PC-9 (cell line): ENCODE measurements at regions not wholly inside any gene's neighbourhood (a gene's known extent, or its start where the extent isn't known, plus 50 kb on each side); places are given as distances from the start of the nearest gene placed in this dataset.
A peak's percentile ranks its signal among the peaks of the same experiment; 100 is the strongest.

Experiments used
- BruUV-seq: library from RNA; stranded (reverse); fragments of 400-500 nt; replicated peaks from 2 replicates; lab custom pipeline; 2021; lab: Mats Ljungman, UMichigan
- CTCF ChIA-PET: fragments of 300-600 bp; sonication (Branson Sonifier 250); formaldehyde crosslinking; loops from one replicate; lab custom pipeline; 2022; ENCODE audit warnings: antibody characterized with exemption; lab: Charles Lee
- POLR2A ChIA-PET: fragments of 300-600 bp; sonication (Branson Sonifier 250); formaldehyde crosslinking; loops from one replicate; lab custom pipeline; 2022; ENCODE audit warnings: antibody characterized with exemption; ENCODE audit not compliant: unreplicated experiment; lab: Charles Lee
- DNase-seq, 2 experiments: peaks; one replicate each; pipeline versions ENCODE4 v3.0.0 to v3.0.0-alpha.2; 2015 to 2022; ENCODE audit warnings: mixed read lengths in 1 of 2
- H2AFZ ChIP-seq: fragments of 200-600 bp; sonication (generic); 2 replicates; pipeline ENCODE4 v1.8.1; 2017; ENCODE audit warnings: antibody characterized with exemption
- H3F3A ChIP-seq: fragments of 200-600 bp; sonication (generic); 2 replicates; pipeline ENCODE4 v1.8.1; 2017; ENCODE audit warnings: antibody characterized with exemption, mild to moderate bottlenecking, low read depth; ENCODE audit not compliant: insufficient read depth
- H3K27ac ChIP-seq: fragments of 200-600 bp; sonication (generic); 2 replicates; pipeline ENCODE4 v1.6.1; 2016; ENCODE audit warnings: mixed run types
- H3K27me3 ChIP-seq: fragments of 200-600 bp; sonication (generic); 2 replicates; pipeline ENCODE4 v1.6.1; 2016; ENCODE audit warnings: low read depth, mixed run types; ENCODE audit not compliant: insufficient read depth
- H3K36me3 ChIP-seq: fragments of 200-600 bp; sonication (generic); 2 replicates; pipeline ENCODE4 v1.6.1; 2016; ENCODE audit warnings: low read depth, mixed run types
- H3K4me1 ChIP-seq: fragments of 200-600 bp; sonication (generic); replicated peaks from 2 replicates; pipeline ENCODE4 v1.6.1; 2016; ENCODE audit warnings: mixed run types; ENCODE audit not compliant: insufficient read depth
- H3K4me2 ChIP-seq: fragments of 200-600 bp; sonication (generic); 2 replicates; pipeline ENCODE4 v1.6.1; 2017; ENCODE audit warnings: mixed run types
- H3K4me3 ChIP-seq: fragments of 200-600 bp; sonication (generic); 2 replicates; pipeline ENCODE4 v1.6.1; 2016; ENCODE audit warnings: mixed run types
- H3K79me2 ChIP-seq: fragments of 200-600 bp; sonication (generic); 2 replicates; pipeline ENCODE4 v1.6.1; 2017; ENCODE audit warnings: low read depth, mixed run types
- H3K9me2 ChIP-seq: fragments of 200-600 bp; sonication (generic); 2 replicates; pipeline ENCODE4 v1.8.1; 2017; ENCODE audit warnings: mild to moderate bottlenecking; ENCODE audit not compliant: insufficient read depth
- H3K9me3 ChIP-seq: fragments of 200-600 bp; sonication (generic); 2 replicates; pipeline ENCODE4 v1.8.1; 2016; ENCODE audit warnings: low read depth; ENCODE audit not compliant: insufficient read depth
- H4K20me1 ChIP-seq: fragments of 200-600 bp; sonication (generic); 2 replicates; pipeline ENCODE4 v1.8.1; 2017; ENCODE audit not compliant: insufficient read depth
- EZH2 ChIP-seq: fragments of 200-600 bp; sonication (generic); IDR thresholded peaks from 2 replicates; pipeline ENCODE4 v1.8.0; 2017; ENCODE audit warnings: antibody characterized with exemption, low read depth
- intact Hi-C: fragments of 100-400 bp; cut with micrococcal nuclease; formaldehyde crosslinking; loops from one replicate; pipeline ENCODE4 v1.10.0; 2022; ENCODE audit not compliant: unreplicated experiment
- TF ChIP-seq, protein P1 (sequence below): fragments of 200-600 bp; sonication (generic); conservative IDR thresholded peaks from 2 replicates; pipeline ENCODE4 v1.6.1; 2017; ENCODE audit warnings: mixed run types, antibody characterized with exemption, mild to moderate bottlenecking, moderate library complexity

GRCh38 chr5:25488119-25488518 lies 843.3 kb upstream of the CDH10 start:
- Histone ChIP-seq H3K27me3 (no peaks in the 10 kb centered on the region), H3K9me3 (no peaks in the 10 kb centered on the region; the same call in none of the 2 replicates), H3K4me2 (no peak overlapping the region), H3K9me2 (peaks cover 7% of the 10 kb centered on the region; the same call in 1 of the 2 replicates), H3K4me3 (no peak overlapping the region), H3F3A (no peaks in the 10 kb centered on the region; the same call in 1 of the 2 replicates), H4K20me1 (no peaks in the 10 kb centered on the region), H3K36me3 (no peaks in the 10 kb centered on the region; the same call in 1 of the 2 replicates), H3K79me2 (no peaks in the 10 kb centered on the region), H2AFZ (no peak overlapping the region), H3K27ac (no peak overlapping the region), H3K4me1 (peaks cover 5% of the 10 kb centered on the region)
- POLR2A ChIA-PET = no interaction called here
- DNase-seq = peak in 1 of 2 experiments; percentile 35
- no TSS peak for BruUV-seq
- TF ChIP-seq, protein P1, sequence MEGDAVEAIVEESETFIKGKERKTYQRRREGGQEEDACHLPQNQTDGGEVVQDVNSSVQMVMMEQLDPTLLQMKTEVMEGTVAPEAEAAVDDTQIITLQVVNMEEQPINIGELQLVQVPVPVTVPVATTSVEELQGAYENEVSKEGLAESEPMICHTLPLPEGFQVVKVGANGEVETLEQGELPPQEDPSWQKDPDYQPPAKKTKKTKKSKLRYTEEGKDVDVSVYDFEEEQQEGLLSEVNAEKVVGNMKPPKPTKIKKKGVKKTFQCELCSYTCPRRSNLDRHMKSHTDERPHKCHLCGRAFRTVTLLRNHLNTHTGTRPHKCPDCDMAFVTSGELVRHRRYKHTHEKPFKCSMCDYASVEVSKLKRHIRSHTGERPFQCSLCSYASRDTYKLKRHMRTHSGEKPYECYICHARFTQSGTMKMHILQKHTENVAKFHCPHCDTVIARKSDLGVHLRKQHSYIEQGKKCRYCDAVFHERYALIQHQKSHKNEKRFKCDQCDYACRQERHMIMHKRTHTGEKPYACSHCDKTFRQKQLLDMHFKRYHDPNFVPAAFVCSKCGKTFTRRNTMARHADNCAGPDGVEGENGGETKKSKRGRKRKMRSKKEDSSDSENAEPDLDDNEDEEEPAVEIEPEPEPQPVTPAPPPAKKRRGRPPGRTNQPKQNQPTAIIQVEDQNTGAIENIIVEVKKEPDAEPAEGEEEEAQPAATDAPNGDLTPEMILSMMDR = no peak
- TF ChIP-seq EZH2 = no peak
- intact Hi-C loops = no loop called here
- CTCF ChIA-PET = no interaction called here

- Histone ChIP-seq H3K4me2 (no peak overlapping the region), H2AFZ (no peak overlapping the region), H3K36me3 (no peaks in the 10 kb centered on the region; the same call in 1 of the 2 replicates), H4K20me1 (no peaks in the 10 kb centered on the region), H3K9me2 (no peaks in the 10 kb centered on the region), H3F3A (peaks cover 4% of the 10 kb centered on the region; the same call in 1 of the 2 replicates), H3K4me1 (no peaks in the 10 kb centered on the region), H3K79me2 (no peaks in the 10 kb centered on the region), H3K4me3 (no peak overlapping the region), H3K27ac (no peak overlapping the region), H3K9me3 (no peaks in the 10 kb centered on the region; the same call in none of the 2 replicates), H3K27me3 (no peaks in the 10 kb centered on the region)
- intact Hi-C loops = no loop called here
- peak; percentile 9 to 35 for DNase-seq
- TF ChIP-seq, protein P1 = no peak
- no peak for TF ChIP-seq EZH2
- CTCF ChIA-PET = no interaction called here
- POLR2A ChIA-PET = no interaction called here
- BruUV-seq = no TSS peak
Observed at GRCh38 chr5:25484391-25484790, 839.6 kb upstream of the CDH10 start.

GRCh38 chr5:25481463-25481862 lies 836.7 kb upstream of the CDH10 start:
- POLR2A ChIA-PET = no interaction called here
- no TSS peak for BruUV-seq

More at GRCh38 chr5:25481463-25481862, 836.7 kb upstream of the CDH10 start:
- Histone ChIP-seq H3K9me2 (no peaks in the 10 kb centered on the region), H3K4me3 (no peak overlapping the region), H3K4me2 (no peak overlapping the region), H3K9me3 (no peaks in the 10 kb centered on the region; the same call in 1 of the 2 replicates), H3K27me3 (no peaks in the 10 kb centered on the region), H3K36me3 (no peaks in the 10 kb centered on the region), H3K27ac (no peak overlapping the region), H3K79me2 (no peaks in the 10 kb centered on the region), H4K20me1 (no peaks in the 10 kb centered on the region), H2AFZ (no peak overlapping the region), H3K4me1 (no peaks in the 10 kb centered on the region), H3F3A (peaks cover 4% of the 10 kb centered on the region; the same call in 1 of the 2 replicates)
- intact Hi-C loops = no loop called here
- TF ChIP-seq EZH2 = no peak
- TF ChIP-seq, protein P1 = no peak
- DNase-seq = no peak
- CTCF ChIA-PET = interaction anchor here (0.7 kb wide), 1 partner anchor 1507 kb away, joined by 7 read pairs; no protein-coding TSS in a partner anchor
